ENCODE measurements at regions not wholly inside any gene's neighbourhood (a gene's known extent, or its start where the extent isn't known, plus 50 kb on each side); places are given as distances from the start of the nearest gene placed in this dataset.
"Not testable (repeated sequence)": the region's sequence is repeated elsewhere in the genome, so short reads cannot be mapped to it uniquely, and the experiment has no call there.

GRCh38 chr1:195697130-195697529, 911.1 kb downstream of the KCNT2 start:
- no peak for DNase-seq (ENCODE audit: low read depth in 2 of 2)

- no peak for DNase-seq (ENCODE audit: low read depth in 2 of 2)
Measured at GRCh38 chr1:195686764-195687163, 921.5 kb downstream of the KCNT2 start.

DNA sequence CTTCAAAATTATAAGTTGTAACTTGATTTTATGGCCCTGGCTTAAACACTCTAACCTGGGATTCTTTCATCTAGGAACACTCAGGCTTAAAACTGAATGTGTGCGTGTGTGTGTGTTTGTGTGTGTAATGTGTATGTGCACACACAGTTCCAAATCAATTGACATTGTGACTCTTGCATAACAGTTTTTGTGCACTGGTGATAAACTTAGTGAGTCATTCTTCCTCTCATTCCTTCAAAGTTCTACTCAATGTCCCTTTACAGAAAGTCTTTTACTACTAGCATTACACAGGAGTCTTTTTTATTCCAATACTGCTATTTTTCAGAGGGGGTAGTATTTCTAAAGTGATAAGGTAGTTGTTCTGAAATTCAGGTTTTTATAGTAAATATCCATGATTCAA, 943.6 kb downstream of the KCNT2 start:
- no peak for DNase-seq (ENCODE audit: low read depth in 2 of 2)

GRCh38 chr1:195663549-195664280, 944.5 kb downstream of the KCNT2 start:
- DNase-seq (ENCODE audit: low read depth in 2 of 2), result no peak

GRCh38 chr1:195656780-195657179, 951.5 kb downstream of the KCNT2 start:
- no peak for DNase-seq (ENCODE audit: low read depth in 2 of 2)

GRCh38 chr1:195648875-195649274, 959.4 kb downstream of the KCNT2 start:
- not testable (repeated sequence) for DNase-seq (ENCODE audit: low read depth in 2 of 2)

DNA sequence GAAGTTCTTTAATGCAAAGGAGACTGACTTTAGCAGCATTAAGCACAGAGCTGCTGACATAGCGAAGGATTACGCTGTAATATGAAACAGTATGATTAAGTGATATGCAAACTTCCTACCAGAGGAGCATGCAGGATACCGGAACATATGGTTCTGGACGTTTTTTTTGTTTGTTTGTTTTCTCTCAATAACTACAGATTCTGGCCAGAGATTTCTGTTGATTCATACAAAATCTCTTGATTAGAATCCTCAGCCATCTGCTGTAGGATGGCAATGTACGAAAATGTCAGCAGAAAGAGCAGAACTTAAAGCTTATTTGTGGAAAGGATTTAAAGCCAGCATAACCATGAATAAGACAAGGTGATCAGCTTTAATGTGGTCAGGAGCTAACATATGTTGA, 970.7 kb downstream of the KCNT2 start:
- DNase-seq (ENCODE audit: low read depth in 2 of 2), result no peak

DNA sequence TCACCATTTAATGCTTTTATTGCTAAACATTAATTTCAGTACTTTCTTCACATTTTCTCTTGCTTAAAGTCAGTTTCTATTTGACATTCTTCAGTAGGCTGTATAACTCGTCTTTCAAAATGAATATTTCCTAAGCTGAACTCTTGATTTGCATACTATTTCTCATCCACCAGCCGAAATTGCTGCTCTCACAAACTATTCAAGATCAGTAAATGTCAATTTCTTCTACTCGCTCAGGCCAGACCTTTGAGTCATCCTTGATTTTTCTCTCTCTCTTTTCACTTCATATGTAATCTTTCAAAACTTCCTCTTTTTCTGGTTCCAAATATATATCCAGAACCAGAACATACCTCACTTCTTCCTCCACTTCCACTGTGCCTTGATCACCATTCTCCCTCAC, 990.0 kb downstream of the KCNT2 start:
- no peak for DNase-seq (ENCODE audit: low read depth in 2 of 2)

GRCh38 chr1:195617106-195617505, 991.1 kb downstream of the KCNT2 start:
- DNase-seq (ENCODE audit: low read depth in 2 of 2), result no peak

GRCh38 chr1:195608883-195609282, 999.4 kb downstream of the KCNT2 start:
- DNase-seq (ENCODE audit: low read depth in 2 of 2), result no peak

DNA sequence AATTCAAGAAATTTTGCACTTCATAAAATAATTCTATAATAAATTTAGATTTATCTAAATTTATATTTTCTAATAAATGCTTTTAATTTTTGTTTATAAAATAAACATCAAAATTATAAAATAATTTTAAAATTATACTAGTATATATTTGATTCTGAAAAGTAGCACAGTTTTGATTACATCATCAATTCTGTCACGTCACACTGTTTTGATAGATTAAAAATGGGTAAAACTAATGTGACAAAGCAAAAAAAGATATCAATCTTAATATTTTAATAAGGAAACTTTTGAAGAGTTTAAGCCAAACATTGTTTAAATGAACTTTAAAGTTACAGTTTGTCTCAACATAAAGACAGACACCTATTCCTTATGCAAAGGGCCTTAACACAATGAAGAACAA, 1001.8 kb downstream of the KCNT2 start:
- no peak for DNase-seq (ENCODE audit: low read depth in 2 of 2)

DNA sequence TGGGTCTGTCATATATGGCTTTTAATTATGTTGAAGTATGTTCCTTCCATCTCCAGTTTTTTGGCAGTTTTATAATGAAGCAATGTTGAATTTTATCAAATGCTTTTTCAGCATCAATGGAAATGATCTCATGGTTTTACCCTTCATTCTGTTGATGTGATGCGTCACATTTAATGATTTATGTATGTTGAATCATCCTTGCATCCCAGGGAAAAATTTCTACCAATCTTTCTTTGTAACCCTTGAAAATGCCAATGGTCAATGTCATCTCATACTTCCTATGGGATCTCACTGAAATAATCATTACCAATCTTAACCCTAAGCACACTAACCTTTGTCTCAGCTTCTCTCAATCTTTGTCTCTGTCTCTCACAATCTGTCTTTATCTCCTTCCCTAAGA, 1004.0 kb downstream of the KCNT2 start:
- no peak for DNase-seq (ENCODE audit: low read depth in 2 of 2)

DNA sequence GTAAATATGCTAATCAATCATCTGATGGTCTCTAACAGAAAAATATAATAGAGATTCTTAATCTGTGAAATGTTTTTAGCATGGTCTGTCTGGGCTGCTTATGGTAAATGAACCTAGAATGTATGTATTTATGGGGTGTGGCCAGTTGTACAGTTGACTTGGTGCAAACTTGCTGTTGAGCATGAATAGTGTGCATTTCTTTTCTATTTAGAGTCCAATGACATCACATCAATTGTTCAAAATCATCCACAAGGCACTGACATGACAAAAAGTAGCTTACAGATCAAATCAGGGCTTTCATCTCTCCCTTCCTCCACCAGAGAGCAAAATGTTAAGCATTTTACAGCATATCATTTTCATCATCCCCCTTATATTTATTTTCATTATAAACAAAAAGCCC, 1010.3 kb downstream of the KCNT2 start:
- no peak for DNase-seq (ENCODE audit: low read depth in 2 of 2)

DNA sequence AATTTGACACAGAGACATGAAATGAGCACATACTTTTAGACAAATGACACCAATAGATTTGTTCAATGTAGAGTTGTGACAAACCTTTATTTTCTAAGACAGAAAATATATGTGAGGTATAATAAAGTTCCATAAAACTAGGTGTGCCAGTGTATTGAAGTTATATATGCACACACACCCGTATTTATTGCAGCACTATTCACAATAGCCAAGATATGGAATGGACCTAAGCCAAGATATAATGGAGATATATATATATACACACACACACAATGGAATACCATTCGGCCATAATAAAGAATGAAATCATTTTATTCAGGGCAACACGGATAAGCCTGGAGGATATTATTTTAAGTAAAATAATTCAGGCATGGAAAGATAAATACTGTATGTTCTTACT, 1013.5 kb downstream of the KCNT2 start:
- no peak for DNase-seq (ENCODE audit: low read depth in 2 of 2)

GRCh38 chr1:195594322-195594721, 1013.9 kb downstream of the KCNT2 start:
- DNase-seq (ENCODE audit: low read depth in 2 of 2), result no peak

DNA sequence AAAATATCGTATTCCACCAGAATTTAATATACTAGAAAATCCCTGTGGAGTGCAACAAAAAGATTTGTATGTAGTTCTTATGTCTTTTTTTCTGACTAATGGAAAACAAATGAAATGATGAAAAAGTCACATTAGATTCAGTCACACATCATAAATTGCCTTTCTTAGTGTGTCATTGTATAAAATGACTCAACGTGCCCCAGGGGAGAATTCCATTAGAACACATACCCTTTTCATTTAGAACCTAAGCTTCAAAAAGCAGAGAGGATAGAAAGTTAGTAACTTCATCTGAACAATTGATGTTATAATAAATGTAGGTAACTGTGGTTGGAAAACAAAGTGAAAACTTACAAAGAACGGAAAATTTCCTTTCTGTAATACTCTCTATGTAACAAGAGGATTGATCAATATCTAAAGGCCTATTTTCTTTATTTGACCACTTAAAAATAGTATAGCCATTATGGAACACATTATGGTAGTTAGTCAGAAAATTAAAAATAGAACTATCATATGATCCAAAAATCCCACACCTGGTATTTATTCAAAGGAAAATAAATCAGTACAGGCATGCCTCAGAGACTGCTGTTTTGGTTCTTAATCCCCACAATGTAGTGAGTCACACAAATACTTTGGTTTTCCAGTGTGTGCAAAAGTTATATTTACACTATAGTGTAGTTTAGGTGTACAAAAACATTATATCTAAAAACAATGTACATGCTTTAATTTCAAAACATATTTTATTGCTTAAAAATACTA, 1016.1 kb downstream of the KCNT2 start:
- DNase-seq (ENCODE audit: low read depth in 2 of 2), result no peak

DNA sequence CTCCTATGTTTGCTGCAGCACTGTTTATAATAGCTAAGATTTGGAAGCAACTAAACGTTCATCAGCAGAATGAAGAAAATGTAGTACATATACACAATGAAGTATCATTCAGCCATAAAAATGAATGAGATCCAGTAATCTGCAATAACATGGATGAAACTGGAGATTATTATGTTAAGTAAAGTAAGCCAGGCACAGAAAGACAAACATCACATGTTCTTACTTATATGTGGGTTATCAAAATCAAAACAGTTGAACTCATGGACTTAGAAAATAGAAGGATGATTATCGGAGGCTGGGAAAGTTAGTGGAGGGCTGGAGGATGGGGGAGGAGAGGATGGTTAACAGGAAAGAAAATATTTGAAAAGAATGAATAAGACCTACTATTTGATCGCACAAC, 1017.6 kb downstream of the KCNT2 start:
- no peak for DNase-seq (ENCODE audit: low read depth in 2 of 2)

DNA sequence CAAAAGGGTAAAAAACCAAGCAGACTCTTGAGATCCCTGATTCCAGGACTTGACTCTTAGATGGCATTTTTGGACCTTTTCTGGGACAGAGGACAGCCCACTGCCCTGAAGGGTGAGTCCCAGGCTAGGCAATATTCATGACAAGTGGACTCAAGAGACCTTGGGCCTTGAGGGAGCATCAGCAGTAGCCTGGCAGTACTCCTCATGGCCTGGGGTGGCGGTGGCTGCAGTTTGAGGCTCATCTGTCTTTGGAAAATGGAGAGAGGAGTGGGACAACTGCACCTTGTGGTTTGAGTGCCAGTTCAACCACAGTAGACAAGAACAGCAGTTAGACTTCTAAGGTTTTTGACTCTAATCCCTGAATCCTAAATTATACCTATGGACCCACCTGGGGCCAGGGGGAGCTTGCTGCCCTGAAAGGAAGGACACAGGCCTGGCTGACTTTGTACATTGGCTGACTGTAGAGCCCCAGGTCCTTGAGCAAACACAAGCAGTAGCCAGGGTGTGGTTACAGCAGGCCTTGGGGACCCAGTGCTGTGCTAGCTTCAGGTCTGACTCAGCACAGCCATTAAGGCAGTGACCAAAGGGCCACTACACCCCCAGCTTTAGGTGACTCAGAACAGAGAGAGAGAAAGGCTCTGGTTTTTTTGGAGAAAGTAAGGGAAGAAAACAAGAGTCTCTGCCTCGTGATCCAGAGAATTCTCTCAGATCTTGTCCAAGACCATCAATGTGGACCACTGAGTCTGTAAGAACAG, 1023.2 kb downstream of the KCNT2 start:
- no peak for DNase-seq (ENCODE audit: low read depth in 2 of 2)

DNA sequence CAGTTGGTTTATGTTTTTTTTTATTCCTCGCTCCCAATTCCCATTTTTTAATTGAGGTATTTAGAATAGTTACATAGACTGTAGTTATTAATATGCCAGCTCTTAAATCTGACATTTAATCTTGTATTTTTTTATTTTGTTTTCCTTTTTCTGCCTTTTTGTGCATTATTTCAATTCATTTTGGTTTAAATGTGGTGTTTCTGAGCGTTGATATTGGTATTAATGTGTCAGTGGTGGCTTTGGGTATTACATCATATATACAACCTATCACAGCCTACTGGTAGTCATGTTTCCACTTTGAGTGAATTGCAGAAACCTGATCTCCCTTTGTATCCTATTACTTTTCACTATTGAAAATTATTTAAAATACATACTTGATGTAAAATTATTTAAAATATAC, 1027.3 kb downstream of the KCNT2 start:
- DNase-seq (ENCODE audit: low read depth in 2 of 2), result no peak

DNA sequence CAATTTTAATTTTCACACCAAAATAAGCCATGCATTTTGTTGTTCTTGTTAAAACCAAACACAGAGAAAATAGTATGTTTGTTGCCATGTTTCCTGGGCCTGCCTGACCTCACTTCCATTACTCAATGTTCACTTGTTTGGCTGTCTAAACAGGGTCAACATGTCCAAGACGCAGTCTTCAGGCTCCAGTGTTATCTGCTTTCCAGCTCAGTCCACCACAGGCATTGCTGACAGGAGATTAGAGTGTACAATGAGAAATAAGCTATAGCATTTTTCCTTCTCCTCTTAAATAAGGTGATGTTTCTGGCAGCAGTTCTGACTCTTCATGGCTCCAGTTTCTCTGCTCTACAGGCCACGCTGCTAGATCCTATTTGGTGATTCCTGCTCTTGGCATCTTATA, 1030.5 kb downstream of the KCNT2 start:
- no peak for DNase-seq (ENCODE audit: low read depth in 2 of 2)

DNA sequence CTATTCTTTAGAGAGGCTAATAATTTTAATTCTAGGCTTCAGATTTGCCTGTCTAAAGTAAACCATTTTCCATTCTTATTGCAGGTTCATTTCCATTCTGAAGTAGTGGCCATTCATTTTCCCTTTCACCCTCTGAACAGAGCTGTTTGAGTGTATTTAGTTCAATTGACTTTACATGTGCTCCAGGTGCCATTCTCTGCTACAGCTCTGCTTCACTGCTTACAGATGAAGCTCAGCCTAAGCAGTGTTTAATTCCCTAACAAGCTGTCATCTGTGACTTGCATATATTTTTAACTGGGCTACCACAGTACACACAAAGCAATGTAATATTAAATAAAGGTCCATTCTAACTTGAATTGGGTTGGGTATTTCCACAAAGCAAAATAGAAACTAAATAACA, 1031.6 kb downstream of the KCNT2 start:
- DNase-seq (ENCODE audit: low read depth in 2 of 2), result no peak

DNA sequence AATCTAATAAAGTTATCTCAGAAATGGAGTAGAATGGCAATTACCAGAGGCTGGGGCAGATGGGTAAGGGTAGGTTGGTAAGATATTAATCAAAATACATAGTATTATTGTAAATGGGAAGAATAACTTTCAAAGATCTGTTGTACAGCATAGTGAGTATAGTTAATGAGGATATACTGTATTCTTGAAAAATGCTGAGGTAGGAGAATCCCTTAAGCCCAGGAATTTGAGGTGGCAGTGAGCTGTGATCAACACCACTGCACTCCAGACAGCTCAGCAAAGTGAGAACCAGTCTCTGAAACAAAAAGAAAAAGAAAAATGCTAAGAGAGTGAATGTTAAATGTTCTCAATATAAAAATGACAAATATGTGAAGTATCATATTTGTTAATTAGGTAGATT, 1033.7 kb downstream of the KCNT2 start:
- no peak for DNase-seq (ENCODE audit: low read depth in 2 of 2)

DNA sequence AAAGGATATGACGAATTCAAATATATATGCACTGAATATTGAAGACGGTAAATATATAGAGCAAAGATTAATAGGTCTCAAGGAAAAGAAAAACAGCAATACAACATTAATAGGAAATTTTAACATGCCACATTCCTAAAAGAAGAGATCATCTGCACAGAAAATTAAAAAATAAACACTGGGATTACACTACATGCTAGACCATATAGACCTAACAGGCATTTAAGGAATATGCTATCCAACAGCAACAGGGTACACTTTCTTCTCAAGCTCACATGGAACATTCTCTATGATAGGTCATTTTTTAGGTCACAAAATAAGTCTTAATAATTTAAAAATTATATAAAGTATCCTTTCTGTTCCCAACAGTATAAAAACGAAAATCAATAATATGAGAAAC, 1038.3 kb downstream of the KCNT2 start:
- no peak for DNase-seq (ENCODE audit: low read depth in 2 of 2)
